Stimulated activated CD4-positive, alpha-beta T cell treated with anti-CD3 and anti-CD28 coated beads, Interleukin-4, amount 100 ng/mL, for 1 hour (primary cell): ENCODE measurements at regions not wholly inside any gene's neighbourhood (a gene's known extent, or its start where the extent isn't known, plus 50 kb on each side); places are given as distances from the start of the nearest gene placed in this dataset.
"Not testable (repeated sequence)": the region's sequence is repeated elsewhere in the genome, so short reads cannot be mapped to it uniquely, and the experiment has no call there.

ENCODE experiments used
- DNase-seq: peaks from one replicate; pipeline ENCODE4 v3.0.0-alpha.2; 2020

DNA sequence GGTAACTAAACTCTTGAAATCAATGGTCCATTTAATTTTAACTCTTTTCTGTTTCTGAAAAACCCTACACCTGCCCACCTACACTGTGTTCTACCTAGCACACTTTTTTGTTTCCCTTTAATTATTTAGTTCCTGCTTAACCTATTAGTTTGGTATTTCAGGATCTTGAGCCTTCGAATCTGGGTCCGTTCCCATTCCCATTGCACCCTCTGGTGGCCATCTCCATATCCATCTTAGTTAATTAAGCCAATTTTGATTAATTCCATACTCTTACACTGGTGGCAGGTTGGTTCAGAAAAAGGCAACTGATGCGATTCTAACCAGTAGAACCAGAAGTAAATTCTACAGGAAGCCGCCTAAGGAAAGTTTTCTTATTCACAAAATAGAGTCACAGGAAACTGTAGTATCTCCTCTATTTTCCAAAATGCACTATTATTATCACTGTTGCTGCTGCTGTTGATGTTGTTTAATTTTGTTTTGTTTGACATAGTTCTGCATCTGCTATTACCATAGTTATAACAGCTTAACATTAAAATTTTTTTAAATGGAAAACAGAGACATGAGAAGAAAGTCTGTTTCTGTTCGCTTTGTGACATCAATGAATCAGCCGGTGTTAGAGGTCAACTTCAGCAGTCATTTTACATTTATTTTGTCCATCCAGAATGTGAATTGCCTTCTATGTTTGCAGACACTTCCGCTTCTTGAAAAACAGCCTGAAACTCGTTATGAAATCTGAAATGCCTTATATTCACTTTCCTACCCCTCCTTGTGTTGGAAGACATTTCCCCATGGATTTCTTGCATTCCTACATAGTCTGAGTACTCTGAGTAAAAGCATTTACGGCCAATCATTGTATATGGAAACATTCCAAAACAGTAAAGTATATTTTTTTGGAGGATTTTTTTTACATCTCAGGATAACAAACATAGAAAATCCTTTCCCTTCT lies 115.5 kb upstream of the NCAM2 start:
- no peak for DNase-seq

DNA sequence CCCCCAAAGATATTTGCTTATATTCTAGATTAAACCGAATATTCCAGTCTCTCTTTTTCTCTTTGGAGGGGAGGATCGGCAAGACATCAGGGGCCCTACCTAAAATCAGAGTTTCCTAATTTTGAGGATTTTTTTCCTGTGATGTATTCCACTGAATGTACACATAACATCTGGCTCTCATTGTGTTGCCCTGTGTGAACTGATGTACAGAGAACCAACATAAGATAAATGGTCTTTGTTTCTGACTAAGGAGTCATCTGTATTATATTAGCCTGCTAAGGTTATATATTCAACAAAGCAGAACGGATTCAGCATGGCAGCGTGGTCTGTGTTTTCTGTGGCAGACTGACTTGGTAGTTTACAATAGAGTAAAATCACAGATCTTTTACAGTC lies 114.8 kb upstream of the NCAM2 start:
- DNase-seq = no peak

GRCh38 chr21:20902511-20902910 lies 95.7 kb upstream of the NCAM2 start:
- DNase-seq = no peak

GRCh38 chr21:20902998-20903397 lies 95.2 kb upstream of the NCAM2 start:
- DNase-seq = no peak

DNA sequence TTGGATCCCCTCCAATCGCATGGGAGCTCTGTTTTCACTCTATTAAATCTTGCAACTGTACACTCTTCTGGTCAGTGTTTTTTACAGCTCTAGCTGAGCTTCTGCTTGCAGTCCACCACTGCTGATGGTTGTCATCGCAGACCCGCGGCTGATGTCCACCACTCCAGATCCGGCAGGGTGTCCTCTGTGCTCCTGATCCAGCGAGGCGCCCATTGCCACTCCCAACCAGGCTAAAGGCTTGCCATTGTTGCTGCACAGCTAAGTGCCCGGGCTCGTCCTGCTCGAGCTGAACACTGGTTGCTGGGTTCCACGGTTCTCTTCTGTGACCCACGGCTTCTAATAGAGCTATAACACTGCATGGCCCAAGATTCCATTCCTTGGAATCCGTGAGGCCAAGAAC lies 70.7 kb upstream of the NCAM2 start:
- DNase-seq = not testable (repeated sequence)

- DNase-seq = no peak
Measured at GRCh38 chr21:20942523-20942922, 55.7 kb upstream of the NCAM2 start.

GRCh38 chr21:20943561-20943997 lies 54.6 kb upstream of the NCAM2 start:
- DNase-seq = no peak

DNA sequence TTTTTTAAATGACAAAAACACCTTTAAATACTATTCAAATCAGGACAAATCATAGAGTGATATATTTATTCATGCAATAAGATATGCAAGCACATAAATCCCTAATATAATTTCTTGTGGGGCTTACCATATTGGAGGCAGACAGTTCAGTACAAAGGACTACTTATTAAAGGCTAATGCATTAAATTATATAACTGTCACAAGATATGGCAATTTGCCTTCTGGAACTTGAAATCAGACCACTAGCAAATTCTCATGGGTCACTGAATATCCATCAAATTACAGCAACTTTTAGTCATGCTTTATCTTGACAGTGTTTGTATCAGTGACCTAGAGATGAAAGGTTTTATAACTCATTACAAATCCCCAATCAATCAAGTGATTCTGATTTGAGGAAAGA lies 54.1 kb upstream of the NCAM2 start:
- DNase-seq = no peak

GRCh38 chr21:20946701-20947100 lies 51.5 kb upstream of the NCAM2 start:
- no peak for DNase-seq
